Keratinocyte (primary cell): ENCODE measurements at regions not wholly inside any gene's neighbourhood (a gene's known extent, or its start where the extent isn't known, plus 50 kb on each side); places are given as distances from the start of the nearest gene placed in this dataset.

Experiments used
- CTCF ChIP-seq, 3 experiments: IDR thresholded peaks in 1 of 3; conservative IDR thresholded peaks in 1 of 3; optimal IDR thresholded peaks in 1 of 3; 2 replicates in 2 of 3; 3 replicates in 1 of 3; pipeline versions ENCODE3 to v1.5.1; 2011; ENCODE audit warnings: low read length in 3 of 3, mild to moderate bottlenecking in 3 of 3, moderate library complexity in 2 of 3, control low read depth in 1 of 3, inconsistent platforms in 1 of 3; ENCODE audit not compliant: insufficient read depth in 2 of 3; ENCODE audit errors: extremely low read depth in 1 of 3
- EZH2 ChIP-seq: IDR thresholded peaks from one replicate; pipeline ENCODE4 v1.6.1; 2012; ENCODE audit warnings: inconsistent platforms, mild to moderate bottlenecking, low read length, moderate library complexity

GRCh38 chr6:66245231-66245630, 538.2 kb upstream of the EYS start:
- TF ChIP-seq CTCF (optimal IDR thresholded peaks at IDR 0.05 in 1 of 3, IDR thresholded peaks at IDR 0.05 in 1 of 3, conservative IDR thresholded peaks at IDR 0.05 in 1 of 3; ENCODE audit: extremely low read depth in 1 of 3, insufficient read depth in 2 of 3, low read length in 3 of 3), result no peak
- no peak for TF ChIP-seq EZH2
